ENCODE measurements at regions not wholly inside any gene's neighbourhood (a gene's known extent, or its start where the extent isn't known, plus 50 kb on each side); places are given as distances from the start of the nearest gene placed in this dataset.

GRCh38 chr6:167574431-167575151 lies 249.7 kb downstream of the TTLL2 start:
- H3K9me3 Mint-ChIP-seq: no peaks in the 10 kb centered on the region
- ChIA-PET CTCF (no interaction called here), POLR2A (no interaction called here)
- H3K27ac Mint-ChIP-seq: no peak overlapping the region
- intact Hi-C loops (cut with micrococcal nuclease): no loop called here
- no peaks in the 10 kb centered on the region for H3K4me1 Mint-ChIP-seq
- peaks cover 9% of the 10 kb centered on the region for H3K27me3 Mint-ChIP-seq
- no peaks in the 10 kb centered on the region for H3K36me3 Mint-ChIP-seq (ENCODE audit: low read depth)
- no peak overlapping the region for H3K4me3 Mint-ChIP-seq
- ATAC-seq (ENCODE audit: low read depth): no peak
- DNase-seq: no peak
- no peak for TF ChIP-seq CTCF (IDR thresholded peaks at IDR 0.05)

GRCh38 chr6:167575158-167575696 lies 250.3 kb downstream of the TTLL2 start:
- CTCF ChIA-PET: no interaction called here
- no peaks in the 10 kb centered on the region for H3K4me1 Mint-ChIP-seq
- intact Hi-C loops (cut with micrococcal nuclease): no loop called here
- H3K27me3 Mint-ChIP-seq: peaks cover 10% of the 10 kb centered on the region
- ATAC-seq (ENCODE audit: low read depth): no peak
- POLR2A ChIA-PET: no interaction called here
- H3K36me3 Mint-ChIP-seq (ENCODE audit: low read depth): no peaks in the 10 kb centered on the region
- no peak overlapping the region for H3K4me3 Mint-ChIP-seq
- no peak overlapping the region for H3K27ac Mint-ChIP-seq
- no peaks in the 10 kb centered on the region for H3K9me3 Mint-ChIP-seq
- no peak for DNase-seq
- no peak for TF ChIP-seq CTCF (IDR thresholded peaks at IDR 0.05)

- H3K4me1 Mint-ChIP-seq: no peaks in the 10 kb centered on the region
- no peak overlapping the region for H3K27ac Mint-ChIP-seq
- no peaks in the 10 kb centered on the region for H3K36me3 Mint-ChIP-seq (ENCODE audit: low read depth)
- no peak for TF ChIP-seq CTCF (IDR thresholded peaks at IDR 0.05)
- POLR2A ChIA-PET: no interaction called here
- DNase-seq: no peak
- CTCF ChIA-PET: no interaction called here
- H3K9me3 Mint-ChIP-seq: no peaks in the 10 kb centered on the region
- no peak for ATAC-seq (ENCODE audit: low read depth)
- intact Hi-C loops (cut with micrococcal nuclease): no loop called here
- peaks cover 10% of the 10 kb centered on the region for H3K27me3 Mint-ChIP-seq
- H3K4me3 Mint-ChIP-seq: no peak overlapping the region
Measured at GRCh38 chr6:167576050-167576741, 250.5 kb upstream of the AFDN start.

- Mint-ChIP-seq H3K4me1 (no peaks in the 10 kb centered on the region), H3K9me3 (no peaks in the 10 kb centered on the region), H3K27me3 (peaks cover 10% of the 10 kb centered on the region), H3K36me3 (ENCODE audit: low read depth) (no peaks in the 10 kb centered on the region), H3K27ac (no peak overlapping the region), H3K4me3 (no peak overlapping the region)
- TF ChIP-seq CTCF (IDR thresholded peaks at IDR 0.05): no peak
- ChIA-PET POLR2A (no interaction called here), CTCF (no interaction called here)
- DNase-seq (no peak), ATAC-seq (ENCODE audit: low read depth) (no peak)
- intact Hi-C loops (cut with micrococcal nuclease): no loop called here
Measured at GRCh38 chr6:167576828-167577503, 249.7 kb upstream of the AFDN start.

GRCh38 chr6:167577891-167578361 lies 248.8 kb upstream of the AFDN start:
- Mint-ChIP-seq H3K4me1 (no peaks in the 10 kb centered on the region), H3K36me3 (ENCODE audit: low read depth) (no peaks in the 10 kb centered on the region), H3K9me3 (peaks cover 5% of the 10 kb centered on the region), H3K27ac (no peak overlapping the region), H3K27me3 (peaks cover 9% of the 10 kb centered on the region), H3K4me3 (no peak overlapping the region)
- POLR2A ChIA-PET: no interaction called here
- intact Hi-C loops (cut with micrococcal nuclease): no loop called here
- TF ChIP-seq CTCF (IDR thresholded peaks at IDR 0.05): no peak
- no peak for ATAC-seq (ENCODE audit: low read depth)
- CTCF ChIA-PET: no interaction called here
- no peak for DNase-seq

Data from activated B cell treated with CpG ODN at 0.5 μM for 24 hours (primary cell).